ENCODE measurements at regions not wholly inside any gene's neighbourhood (a gene's known extent, or its start where the extent isn't known, plus 50 kb on each side); places are given as distances from the start of the nearest gene placed in this dataset.
"Not testable (repeated sequence)": the region's sequence is repeated elsewhere in the genome, so short reads cannot be mapped to it uniquely, and the experiment has no call there.

GRCh38 chr4:57182132-57182874 is 72.1 kb upstream of the IGFBP7 start:
- no peak for DNase-seq (ENCODE audit: low read depth)

DNA sequence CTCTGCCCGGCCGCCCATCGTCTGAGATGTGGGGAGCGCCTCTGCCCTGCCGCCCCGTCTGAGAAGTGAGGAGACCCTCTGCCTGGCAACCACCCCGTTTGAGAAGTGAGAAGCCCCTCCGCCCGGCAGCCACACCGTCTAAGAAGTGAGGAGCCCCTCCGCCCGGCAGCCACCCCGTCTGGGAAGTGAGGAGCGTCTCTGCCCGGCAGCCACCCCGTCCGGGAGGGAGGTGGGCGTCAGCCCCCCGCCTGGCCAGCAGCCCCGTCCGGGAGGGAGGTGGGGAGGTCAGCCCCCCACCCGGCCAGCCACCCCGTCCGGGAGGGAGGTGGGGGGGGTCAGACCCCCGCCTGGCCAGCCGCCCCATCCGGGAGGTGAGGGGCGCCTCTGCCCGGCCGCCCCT is 63.0 kb upstream of the IGFBP7 start:
- DNase-seq (ENCODE audit: low read depth) = not testable (repeated sequence)

DNA sequence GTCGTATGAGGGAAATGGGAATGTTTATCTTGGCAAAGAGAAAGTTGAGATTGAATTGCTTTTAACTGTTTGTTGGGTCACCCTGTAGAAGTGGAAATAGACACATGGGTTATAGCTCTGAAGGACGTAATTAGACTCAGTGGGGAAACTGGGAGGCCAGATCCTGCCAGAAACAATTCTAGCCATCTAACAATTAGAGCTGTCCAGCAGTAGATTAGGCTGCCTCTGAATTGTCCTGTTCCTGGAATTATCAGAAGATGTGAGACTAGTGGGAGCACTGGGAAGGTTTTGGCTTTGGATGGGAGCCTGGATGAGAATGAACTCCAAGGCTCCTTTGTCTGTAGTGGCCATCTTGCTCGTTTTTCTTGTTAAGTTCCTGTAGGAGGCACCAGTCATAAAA is 61.9 kb upstream of the IGFBP7 start:
- DNase-seq (ENCODE audit: low read depth) = no peak

GRCh38 chr4:57168982-57169381 is 58.8 kb upstream of the IGFBP7 start:
- DNase-seq (ENCODE audit: low read depth) = no peak

DNA sequence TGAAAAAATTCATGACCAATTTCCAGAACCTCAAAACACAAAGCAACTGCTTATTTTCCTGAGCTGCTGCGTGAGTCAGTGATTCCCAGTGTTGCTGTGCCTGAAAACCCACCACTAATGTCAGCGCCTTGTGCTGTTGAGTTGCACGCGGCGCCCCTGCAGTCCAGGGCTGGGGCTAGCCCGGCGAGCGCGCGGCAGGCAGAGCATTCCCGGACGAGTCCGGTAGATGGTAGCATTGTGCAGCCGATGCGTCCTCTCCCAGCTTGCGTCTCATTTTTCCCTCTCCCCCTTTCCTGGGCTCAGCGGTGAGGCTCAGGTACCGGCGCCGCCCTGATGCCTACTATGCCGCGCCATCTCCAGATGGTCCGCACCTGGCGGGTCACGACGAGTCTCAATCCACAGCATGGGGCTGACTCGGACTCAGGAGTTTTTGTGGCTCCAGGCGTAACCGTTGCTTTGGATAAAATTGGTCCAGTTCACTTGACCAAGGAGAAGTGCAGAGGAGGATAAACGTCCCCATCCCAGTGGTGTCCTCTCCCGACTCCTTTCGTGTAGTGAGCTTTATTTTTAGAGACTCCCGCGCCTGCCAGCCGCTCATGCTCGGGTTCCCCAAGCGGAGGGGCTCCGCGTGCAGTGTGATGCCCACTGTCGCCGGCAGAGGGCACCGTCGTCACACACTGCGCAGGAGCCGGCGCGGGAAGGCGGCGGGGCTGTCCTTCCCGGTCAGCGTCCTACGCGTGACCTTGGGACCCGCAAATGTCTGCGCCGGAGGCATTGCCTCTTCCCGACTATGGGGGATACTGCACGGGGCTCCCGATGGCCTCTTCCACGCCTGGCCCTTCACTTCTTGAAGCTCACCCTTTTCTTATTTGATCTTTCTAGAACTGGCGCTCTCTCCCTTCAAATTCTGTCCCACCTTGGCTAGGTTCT is 53.6 kb upstream of the IGFBP7 start:
- DNase-seq (ENCODE audit: low read depth) = peak; percentile 84

DNA sequence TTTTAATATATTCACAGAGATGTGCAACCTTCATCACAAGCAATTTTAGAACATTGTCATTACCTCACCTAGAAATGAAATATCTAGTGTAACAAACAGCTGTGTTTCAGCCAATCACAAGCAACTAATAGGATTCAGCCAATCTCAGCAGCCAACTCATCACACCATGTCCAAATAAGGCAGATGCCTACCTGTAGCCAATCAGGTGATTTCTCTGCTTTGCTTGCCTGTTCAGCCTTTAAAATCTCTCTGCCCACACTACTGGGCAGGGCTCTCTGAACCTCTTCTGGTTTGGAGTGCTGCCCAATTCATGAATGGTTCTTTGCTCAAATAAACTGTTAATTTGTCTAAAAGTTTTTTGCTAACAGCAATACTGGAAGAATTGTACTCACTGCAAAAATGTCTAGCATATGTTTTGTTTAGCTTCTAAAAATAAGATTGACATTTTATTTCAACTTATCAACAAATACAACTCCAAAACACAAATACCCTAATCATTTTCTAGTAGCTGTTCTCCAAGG is 52.4 kb upstream of the IGFBP7 start:
- DNase-seq (ENCODE audit: low read depth) = no peak

Measured in iris pigment epithelial cell (primary cell).